Osteocyte (in vitro differentiated cells): ENCODE measurements at regions not wholly inside any gene's neighbourhood (a gene's known extent, or its start where the extent isn't known, plus 50 kb on each side); places are given as distances from the start of the nearest gene placed in this dataset.

Source experiments
- DNase-seq: peaks from one replicate; pipeline ENCODE4 v3.0.0; 2021; ENCODE audit warnings: mixed read lengths; ENCODE audit not compliant: unreplicated experiment; ENCODE audit errors: extremely low spot score
- H3K27ac Mint-ChIP-seq: one replicate; pipeline ENCODE4 v1.8.0; 2021; ENCODE audit warnings: mild to moderate bottlenecking, mixed read lengths; ENCODE audit not compliant: unreplicated experiment
- H3K27me3 Mint-ChIP-seq: one replicate; pipeline ENCODE4 v1.8.0; 2021; ENCODE audit warnings: mixed read lengths; ENCODE audit not compliant: unreplicated experiment
- H3K36me3 Mint-ChIP-seq: one replicate; pipeline ENCODE4 v1.8.0; 2021; ENCODE audit warnings: mixed read lengths; ENCODE audit not compliant: unreplicated experiment
- H3K4me1 Mint-ChIP-seq: one replicate; pipeline ENCODE4 v1.8.0; 2021; ENCODE audit warnings: mixed read lengths; ENCODE audit not compliant: unreplicated experiment
- H3K4me3 Mint-ChIP-seq: one replicate; pipeline ENCODE4 v1.8.0; 2021; ENCODE audit warnings: mild to moderate bottlenecking, moderate library complexity, mixed read lengths; ENCODE audit not compliant: unreplicated experiment
- H3K9me3 Mint-ChIP-seq: one replicate; pipeline ENCODE4 v1.8.0; 2021; ENCODE audit warnings: mixed read lengths; ENCODE audit not compliant: unreplicated experiment
- TF ChIP-seq, protein P1 (sequence below): fragments of 200-600 bp; sonication (generic); IDR thresholded peaks from 2 replicates; pipeline ENCODE4 v1.5.0; 2021; ENCODE audit warnings: antibody characterized with exemption, mild to moderate bottlenecking, moderate library complexity

DNA sequence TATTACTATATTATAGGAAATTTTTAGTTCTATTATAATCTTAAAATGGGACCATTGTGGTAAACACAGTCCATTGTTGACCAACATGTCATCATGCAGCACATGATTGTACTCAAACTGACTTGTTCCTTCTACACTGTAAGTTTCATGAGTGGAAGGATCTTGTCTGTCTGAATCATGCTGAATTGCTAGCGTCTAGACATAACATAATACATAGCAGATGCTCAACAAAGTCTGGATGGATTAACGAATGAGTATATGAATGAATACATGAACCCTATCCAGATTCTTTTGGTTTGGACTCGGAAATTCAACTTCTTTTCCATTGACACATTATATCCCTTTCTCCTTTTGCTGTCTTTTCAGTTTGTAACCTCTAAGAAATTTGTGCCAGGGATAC is 429.2 kb upstream of the SGCD start:
- no peak overlapping the region for H3K27ac Mint-ChIP-seq
- no peaks in the 10 kb centered on the region for H3K4me1 Mint-ChIP-seq
- DNase-seq, result no peak
- H3K4me3 Mint-ChIP-seq, result no peak overlapping the region
- no peaks in the 10 kb centered on the region for H3K27me3 Mint-ChIP-seq
- TF ChIP-seq, protein P1, sequence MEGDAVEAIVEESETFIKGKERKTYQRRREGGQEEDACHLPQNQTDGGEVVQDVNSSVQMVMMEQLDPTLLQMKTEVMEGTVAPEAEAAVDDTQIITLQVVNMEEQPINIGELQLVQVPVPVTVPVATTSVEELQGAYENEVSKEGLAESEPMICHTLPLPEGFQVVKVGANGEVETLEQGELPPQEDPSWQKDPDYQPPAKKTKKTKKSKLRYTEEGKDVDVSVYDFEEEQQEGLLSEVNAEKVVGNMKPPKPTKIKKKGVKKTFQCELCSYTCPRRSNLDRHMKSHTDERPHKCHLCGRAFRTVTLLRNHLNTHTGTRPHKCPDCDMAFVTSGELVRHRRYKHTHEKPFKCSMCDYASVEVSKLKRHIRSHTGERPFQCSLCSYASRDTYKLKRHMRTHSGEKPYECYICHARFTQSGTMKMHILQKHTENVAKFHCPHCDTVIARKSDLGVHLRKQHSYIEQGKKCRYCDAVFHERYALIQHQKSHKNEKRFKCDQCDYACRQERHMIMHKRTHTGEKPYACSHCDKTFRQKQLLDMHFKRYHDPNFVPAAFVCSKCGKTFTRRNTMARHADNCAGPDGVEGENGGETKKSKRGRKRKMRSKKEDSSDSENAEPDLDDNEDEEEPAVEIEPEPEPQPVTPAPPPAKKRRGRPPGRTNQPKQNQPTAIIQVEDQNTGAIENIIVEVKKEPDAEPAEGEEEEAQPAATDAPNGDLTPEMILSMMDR, result no peak
- H3K36me3 Mint-ChIP-seq, result no peaks in the 10 kb centered on the region
- H3K9me3 Mint-ChIP-seq, result no peaks in the 10 kb centered on the region

DNA sequence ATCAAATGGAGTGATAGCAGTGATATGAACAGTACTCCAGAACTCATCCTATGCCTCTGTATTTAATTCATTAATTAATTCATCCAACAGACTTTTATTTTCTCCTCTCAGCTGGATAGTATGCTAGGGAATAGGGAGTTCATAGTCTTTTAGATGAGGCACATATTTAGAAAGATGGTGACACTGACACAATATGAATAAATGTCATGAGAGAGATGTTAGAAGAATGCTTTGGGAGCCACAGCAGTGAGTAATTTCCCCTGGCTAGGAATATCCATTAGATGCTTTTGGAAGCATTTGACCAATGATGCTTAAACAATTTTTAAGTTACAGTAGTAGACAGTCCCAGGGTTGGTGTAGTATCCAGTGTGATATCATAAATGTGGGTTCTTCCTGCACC is 428.7 kb upstream of the SGCD start:
- TF ChIP-seq, protein P1, result no peak
- H3K9me3 Mint-ChIP-seq, result no peaks in the 10 kb centered on the region
- H3K4me1 Mint-ChIP-seq, result no peaks in the 10 kb centered on the region
- no peaks in the 10 kb centered on the region for H3K27me3 Mint-ChIP-seq
- no peak overlapping the region for H3K27ac Mint-ChIP-seq
- no peaks in the 10 kb centered on the region for H3K36me3 Mint-ChIP-seq
- H3K4me3 Mint-ChIP-seq, result no peak overlapping the region
- no peak for DNase-seq

DNA sequence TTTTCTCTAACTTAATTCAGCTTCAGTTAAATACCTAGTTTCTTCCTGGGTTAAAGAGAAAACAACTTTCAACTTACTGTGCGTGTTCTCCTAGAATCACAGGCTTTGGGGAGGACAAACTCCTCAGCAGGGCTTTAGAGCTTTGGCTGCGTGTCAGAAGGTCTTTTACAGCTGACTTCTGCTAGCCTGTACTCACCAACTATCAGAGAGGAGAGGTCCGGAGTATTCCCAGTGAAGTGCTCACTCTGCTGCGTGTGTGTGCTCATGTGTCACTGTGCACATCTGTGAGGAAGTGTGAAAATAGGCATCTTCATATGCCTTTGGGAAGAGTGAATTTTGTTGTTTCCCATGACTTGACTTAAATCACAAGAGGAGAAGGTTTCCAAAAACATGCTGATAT is 423.2 kb upstream of the SGCD start:
- Mint-ChIP-seq H3K27me3 (no peaks in the 10 kb centered on the region), H3K27ac (no peak overlapping the region), H3K36me3 (no peaks in the 10 kb centered on the region), H3K4me3 (no peak overlapping the region), H3K9me3 (no peaks in the 10 kb centered on the region), H3K4me1 (no peaks in the 10 kb centered on the region)
- DNase-seq, result no peak
- TF ChIP-seq, protein P1, result no peak

DNA sequence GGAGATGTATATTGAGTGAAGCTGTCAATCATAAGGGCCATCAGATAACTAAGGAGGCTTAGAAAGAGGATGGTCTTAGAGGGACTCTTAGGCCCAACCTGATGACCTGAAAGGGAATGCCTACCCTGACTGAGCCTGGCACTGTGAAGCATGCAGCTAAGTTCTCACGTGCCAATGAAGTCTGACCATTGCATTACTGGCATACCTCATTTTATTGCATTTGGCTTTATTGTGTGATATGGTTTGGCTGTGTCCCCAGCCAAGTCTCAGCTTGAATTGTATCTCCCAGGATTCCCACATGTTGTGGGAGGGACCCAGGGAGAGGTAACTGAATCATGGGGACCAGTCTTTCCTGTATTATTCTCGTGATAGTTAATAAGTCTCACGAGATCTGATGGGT is 421.6 kb upstream of the SGCD start:
- DNase-seq, result no peak
- H3K4me1 Mint-ChIP-seq, result no peaks in the 10 kb centered on the region
- TF ChIP-seq, protein P1, result no peak
- H3K4me3 Mint-ChIP-seq, result no peak overlapping the region
- no peaks in the 10 kb centered on the region for H3K27me3 Mint-ChIP-seq
- no peak overlapping the region for H3K27ac Mint-ChIP-seq
- H3K9me3 Mint-ChIP-seq, result no peaks in the 10 kb centered on the region
- H3K36me3 Mint-ChIP-seq, result no peaks in the 10 kb centered on the region

DNA sequence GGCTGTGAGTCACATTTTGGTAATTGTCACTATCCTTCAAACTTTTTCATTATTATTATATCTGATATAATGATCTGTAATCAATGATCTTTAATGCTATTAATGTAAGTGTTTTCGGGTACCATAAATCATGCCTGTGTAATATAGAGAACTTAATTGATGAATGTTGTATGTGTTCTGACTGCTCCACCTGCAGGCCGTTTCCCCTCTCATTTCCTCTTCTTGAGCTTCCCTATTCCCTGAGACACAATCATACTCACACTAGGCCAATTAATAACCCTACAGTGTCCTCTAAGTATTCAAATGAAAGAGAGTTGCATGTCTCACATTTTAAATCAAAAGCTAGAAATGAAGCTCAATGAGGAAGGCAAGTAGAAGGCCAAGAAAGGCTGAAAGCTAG is 420.9 kb upstream of the SGCD start:
- Mint-ChIP-seq H3K4me3 (no peak overlapping the region), H3K27me3 (no peaks in the 10 kb centered on the region), H3K36me3 (no peaks in the 10 kb centered on the region), H3K27ac (no peak overlapping the region), H3K4me1 (no peaks in the 10 kb centered on the region), H3K9me3 (no peaks in the 10 kb centered on the region)
- DNase-seq, result no peak
- TF ChIP-seq, protein P1, result no peak
